ENCODE measurements at regions not wholly inside any gene's neighbourhood (a gene's known extent, or its start where the extent isn't known, plus 50 kb on each side); places are given as distances from the start of the nearest gene placed in this dataset.
"Not testable (repeated sequence)": the region's sequence is repeated elsewhere in the genome, so short reads cannot be mapped to it uniquely, and the experiment has no call there.

GRCh38 chr9:11158676-11159075, 545.9 kb upstream of the PTPRD start:
- DNase-seq = no peak

DNA sequence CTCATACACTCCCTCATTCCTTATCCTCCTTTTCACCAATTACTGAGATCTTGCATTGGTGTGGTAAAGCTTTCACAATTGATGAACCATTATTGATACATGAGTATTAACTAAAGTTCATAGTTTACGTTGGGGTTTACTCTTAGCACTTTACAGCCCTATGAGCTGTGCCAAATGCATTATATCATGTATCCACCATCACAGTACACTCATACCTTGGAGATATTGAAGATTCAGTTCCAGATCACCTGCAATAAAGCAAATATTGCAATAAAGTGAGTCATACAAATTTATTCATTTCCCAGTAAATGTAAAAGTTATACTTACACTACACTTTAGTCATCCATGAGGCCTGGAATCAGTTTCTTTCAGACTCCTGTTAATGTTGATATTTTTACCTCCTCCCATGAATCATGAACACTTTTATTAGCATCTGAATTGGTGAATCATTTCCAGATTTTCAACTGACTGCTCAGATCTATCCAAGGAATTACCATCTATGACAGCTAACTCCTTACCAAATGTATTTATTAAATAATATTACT, 546.6 kb upstream of the PTPRD start:
- DNase-seq = no peak

GRCh38 chr9:11163843-11164242, 551.0 kb upstream of the PTPRD start:
- no peak for DNase-seq

- no peak for DNase-seq
These were observed 569.2 kb upstream of the PTPRD start for GRCh38 chr9:11182001-11182400.

- DNase-seq = no peak
These were observed 577.9 kb upstream of the PTPRD start for GRCh38 chr9:11190719-11191118.

- DNase-seq = no peak
These were observed 580.2 kb upstream of the PTPRD start for GRCh38 chr9:11192993-11193392.

GRCh38 chr9:11194246-11194645, 581.4 kb upstream of the PTPRD start:
- DNase-seq = no peak

- DNase-seq = not testable (repeated sequence)
These were observed 584.1 kb upstream of the PTPRD start for GRCh38 chr9:11196840-11197365.

DNA sequence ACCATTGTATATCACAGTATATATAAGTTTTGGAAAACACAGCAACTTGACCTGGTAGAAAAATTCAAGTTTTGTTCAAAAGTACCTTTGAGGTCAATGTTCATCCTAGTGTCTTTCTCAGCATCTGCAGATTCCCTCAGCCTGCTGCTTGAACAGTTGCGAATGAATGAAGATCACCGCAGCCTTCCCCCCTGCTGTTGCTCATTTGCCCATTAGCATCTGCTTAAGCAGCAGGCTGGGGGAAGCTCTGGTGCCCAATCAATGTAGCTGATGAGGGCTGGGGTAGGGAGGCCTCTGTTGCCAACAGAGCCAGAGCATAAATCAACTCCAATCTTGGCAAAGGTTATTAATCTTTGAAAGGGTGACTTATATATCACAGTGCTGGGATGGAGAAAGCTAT, 586.5 kb upstream of the PTPRD start:
- DNase-seq = no peak

DNA sequence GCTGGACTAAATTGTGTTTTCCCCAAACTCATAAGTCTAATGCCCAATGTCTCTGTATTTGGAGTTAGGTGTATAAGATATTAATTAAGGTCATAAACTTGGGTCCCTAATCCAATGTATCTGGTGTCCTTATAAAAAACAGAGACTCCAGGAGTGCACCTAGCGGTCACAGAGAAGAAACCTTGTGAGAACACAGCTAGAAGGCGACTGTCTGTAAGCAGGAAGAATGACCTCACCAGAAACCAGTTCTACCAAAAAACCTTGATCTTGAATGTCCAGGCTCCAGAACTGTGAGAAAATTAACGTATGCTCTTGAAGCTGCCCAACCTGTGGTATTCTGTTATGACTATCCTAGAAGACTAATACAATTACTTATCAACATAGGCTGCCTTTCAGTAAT, 591.7 kb upstream of the PTPRD start:
- no peak for DNase-seq

DNA sequence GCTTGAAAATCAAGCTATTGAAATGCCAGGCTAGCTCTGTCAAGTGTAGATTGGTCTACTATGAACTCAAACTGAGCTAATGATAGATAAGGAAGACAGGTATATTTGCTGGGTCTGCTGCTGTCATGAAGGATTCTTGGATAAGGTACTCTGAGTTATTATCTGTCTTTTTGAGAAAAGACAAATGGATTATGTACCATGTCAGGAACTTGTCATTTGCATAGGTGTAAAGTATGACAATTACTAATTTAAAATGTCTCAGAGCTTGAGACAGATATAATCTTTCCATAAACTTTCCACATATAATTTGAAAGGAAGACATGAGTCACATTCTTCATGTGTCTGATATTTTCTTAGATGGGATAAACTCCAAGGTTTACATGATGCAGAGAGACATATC, 594.1 kb upstream of the PTPRD start:
- DNase-seq = no peak

GRCh38 chr9:11233696-11234095, 620.9 kb upstream of the PTPRD start:
- DNase-seq = no peak

DNA sequence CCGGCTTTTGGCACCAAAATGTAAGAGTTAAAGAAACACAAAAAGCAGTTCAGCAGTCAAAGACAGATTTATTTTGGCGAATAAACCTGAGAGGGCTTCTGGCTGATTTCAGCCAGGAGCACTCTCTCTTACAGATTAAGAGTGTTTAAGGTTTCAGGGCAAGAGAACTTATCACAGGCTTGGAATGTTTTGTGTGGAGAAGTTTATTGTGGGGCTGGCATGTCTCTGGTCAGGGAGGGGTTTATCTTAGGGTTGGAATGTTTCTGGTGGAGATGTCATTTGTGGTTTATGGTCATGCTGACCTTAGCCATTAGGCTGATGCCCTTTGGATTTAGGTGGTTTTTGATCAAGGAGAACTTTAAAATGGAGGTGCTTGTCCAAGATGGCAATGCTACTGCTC, 622.3 kb upstream of the PTPRD start:
- DNase-seq = no peak

- no peak for DNase-seq
These were observed 629.0 kb upstream of the PTPRD start for GRCh38 chr9:11241779-11242178.

DNA sequence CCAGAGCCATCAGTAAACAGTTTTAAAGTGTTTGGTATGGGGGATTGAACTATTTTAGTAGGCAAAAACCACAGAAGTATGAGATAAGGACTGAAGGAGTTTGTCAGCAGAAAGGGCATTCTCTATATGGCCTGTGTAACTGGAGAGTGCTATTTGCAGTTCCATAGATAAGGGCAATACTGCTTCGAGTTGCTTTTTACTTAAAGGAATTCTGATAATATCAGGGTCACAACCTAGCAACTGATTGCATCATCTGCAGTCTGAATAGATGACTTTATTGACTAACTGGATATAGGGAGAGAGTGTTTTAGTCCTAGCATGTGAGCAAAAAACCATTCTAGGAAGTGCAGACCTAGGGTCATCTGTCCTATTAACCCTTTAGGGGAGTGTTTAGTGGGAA, 645.2 kb upstream of the PTPRD start:
- DNase-seq = no peak

DNA sequence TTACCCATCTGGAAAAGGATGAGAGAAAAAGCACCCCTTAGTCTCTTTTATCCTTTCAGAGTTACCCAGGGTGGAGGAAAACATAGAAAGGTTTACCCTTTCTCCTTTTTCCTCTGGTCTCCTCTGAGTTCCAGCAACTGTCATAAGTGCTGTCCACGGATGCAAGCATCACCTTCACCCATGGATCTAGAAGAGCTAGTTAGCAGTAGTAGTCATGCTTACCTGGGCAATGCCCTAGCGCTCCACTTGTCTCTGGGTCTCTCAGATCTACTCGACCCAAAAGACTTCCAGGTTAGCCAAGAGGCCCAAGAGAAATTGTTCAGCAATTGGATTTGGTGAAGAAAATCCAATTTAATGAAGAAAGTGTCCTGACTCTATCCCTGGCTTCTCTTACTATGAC, 656.2 kb upstream of the PTPRD start:
- DNase-seq = peak in 1 of 2 experiments; percentile 8

- DNase-seq = no peak
These were observed 662.4 kb upstream of the PTPRD start for GRCh38 chr9:11275158-11275695.

DNA sequence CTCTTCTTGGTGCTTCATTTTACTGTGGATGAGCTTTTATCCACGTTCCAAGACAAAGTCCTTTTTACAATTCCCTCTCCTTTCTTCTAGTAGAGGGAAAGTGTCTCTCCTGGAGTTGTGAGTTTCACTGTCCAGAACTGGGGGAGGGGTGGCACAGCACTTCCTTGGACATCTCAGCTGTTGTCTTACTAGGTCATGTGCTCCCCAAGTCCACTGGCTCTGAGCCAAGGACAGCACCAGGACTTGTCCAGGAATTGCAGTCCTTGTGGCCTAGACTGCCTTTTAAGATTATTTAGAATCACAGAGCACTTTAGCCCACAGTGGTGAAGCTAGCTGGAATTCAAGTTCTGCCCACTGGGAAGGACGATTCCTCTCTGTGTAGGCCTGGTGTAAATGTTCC, 700.2 kb upstream of the PTPRD start:
- DNase-seq = no peak

DNA sequence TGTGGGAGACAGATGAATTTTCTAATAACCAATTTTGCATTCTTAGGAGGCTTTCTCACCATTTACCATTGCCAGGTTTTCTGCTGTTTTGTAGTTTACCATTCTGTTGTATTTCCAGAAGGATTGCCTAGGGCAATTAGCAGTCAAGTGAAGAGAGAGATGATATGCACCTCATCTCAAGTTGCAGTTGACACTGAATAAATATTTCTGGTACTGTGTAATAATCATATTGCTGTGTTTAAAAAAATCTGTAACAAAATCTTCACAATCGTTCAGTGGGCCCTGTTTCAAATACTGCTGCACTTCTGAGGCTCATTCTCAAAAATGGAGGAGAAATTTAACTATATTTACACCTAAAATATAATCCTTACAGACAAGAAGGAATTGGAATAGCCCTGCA, 706.1 kb upstream of the PTPRD start:
- no peak for DNase-seq

GRCh38 chr9:11319538-11319937, 706.7 kb upstream of the PTPRD start:
- DNase-seq = peak in 1 of 2 experiments; percentile 17

- no peak for DNase-seq
These were observed 708.2 kb upstream of the PTPRD start for GRCh38 chr9:11320989-11321388.

GRCh38 chr9:11323457-11323856, 710.7 kb upstream of the PTPRD start:
- no peak for DNase-seq

DNA sequence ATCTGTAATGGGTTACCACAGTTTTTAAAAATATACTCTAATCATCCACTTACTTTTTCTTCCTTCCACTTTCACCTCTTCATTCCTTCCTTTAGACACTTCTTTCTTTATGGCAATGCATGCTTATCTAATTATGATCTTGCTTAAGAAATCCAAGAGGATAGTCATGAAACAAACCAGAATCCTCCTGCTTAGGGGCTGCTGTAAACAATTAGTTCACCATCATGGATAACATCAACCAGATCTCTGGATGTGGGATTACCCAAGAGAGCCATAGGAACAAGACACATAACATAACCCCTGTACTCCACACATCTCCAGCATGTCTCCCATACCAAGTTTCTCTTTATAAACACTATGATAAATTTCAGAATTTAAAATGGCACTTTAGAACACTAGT, 713.4 kb upstream of the PTPRD start:
- no peak for DNase-seq

GRCh38 chr9:11328326-11328725, 715.5 kb upstream of the PTPRD start:
- no peak for DNase-seq

GRCh38 chr9:11335011-11335410, 722.2 kb upstream of the PTPRD start:
- no peak for DNase-seq

Data from NCI-H1930 (cell line).